Mesothelial cell of epicardium (in vitro differentiated cells): ENCODE measurements at regions not wholly inside any gene's neighbourhood (a gene's known extent, or its start where the extent isn't known, plus 50 kb on each side); places are given as distances from the start of the nearest gene placed in this dataset.

Experiments
- DNase-seq, 2 experiments: peaks; one replicate each; pipeline ENCODE4 v3.0.0; 2021; ENCODE audit warnings: low spot score in 2 of 2; ENCODE audit not compliant: unreplicated experiment in 2 of 2
- H3K27ac Mint-ChIP-seq: 2 replicates; pipeline ENCODE4 v1.8.0; 2021; ENCODE audit warnings: mixed read lengths
- H3K27me3 Mint-ChIP-seq: 2 replicates; pipeline ENCODE4 v1.8.0; 2021; ENCODE audit warnings: low read depth, mixed read lengths
- H3K36me3 Mint-ChIP-seq: 2 replicates; pipeline ENCODE4 v1.8.0; 2021; ENCODE audit warnings: mixed read lengths
- H3K4me1 Mint-ChIP-seq: 2 replicates; pipeline ENCODE4 v1.8.0; 2021; ENCODE audit warnings: mixed read lengths
- H3K4me3 Mint-ChIP-seq: 2 replicates; pipeline ENCODE4 v1.8.0; 2021; ENCODE audit warnings: mild to moderate bottlenecking, moderate library complexity, mixed read lengths
- H3K9me3 Mint-ChIP-seq: 2 replicates; pipeline ENCODE4 v1.8.0; 2021; ENCODE audit warnings: mixed read lengths
- TF ChIP-seq, protein P1 (sequence below): fragments of 200-600 bp; sonication (generic); IDR thresholded peaks from one replicate; pipeline ENCODE4 v1.5.0; 2021; ENCODE audit warnings: antibody characterized with exemption; ENCODE audit not compliant: unreplicated experiment

DNA sequence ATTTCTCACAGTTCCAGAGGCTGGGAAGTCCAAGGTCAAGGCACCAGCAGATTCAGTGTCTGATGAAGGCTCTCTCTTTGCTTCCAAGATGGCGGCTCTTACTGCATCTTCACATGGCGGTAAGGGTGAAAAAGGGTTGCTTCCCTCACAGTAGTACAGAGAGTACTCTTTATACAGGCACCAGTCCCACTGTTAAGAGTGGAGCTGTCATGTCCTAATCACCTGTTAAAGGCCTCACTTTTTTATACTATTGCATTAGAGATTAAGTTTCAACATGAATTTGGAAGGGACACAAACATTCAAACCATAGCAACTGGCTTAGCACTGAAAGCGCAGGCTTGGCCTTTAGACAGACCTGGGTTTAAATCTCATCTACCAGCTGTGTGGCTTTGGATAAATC is 50.0 kb upstream of the TCL1A start:
- H3K4me3 Mint-ChIP-seq: no peak overlapping the region

More for the DNA sequence above, 50.0 kb upstream of the TCL1A start:
- H3K27me3 Mint-ChIP-seq: peaks cover 49% of the 10 kb centered on the region
- no peaks in the 10 kb centered on the region for H3K36me3 Mint-ChIP-seq
- H3K4me1 Mint-ChIP-seq: peaks cover 7% of the 10 kb centered on the region
- no peak overlapping the region for H3K27ac Mint-ChIP-seq
- TF ChIP-seq, protein P1, sequence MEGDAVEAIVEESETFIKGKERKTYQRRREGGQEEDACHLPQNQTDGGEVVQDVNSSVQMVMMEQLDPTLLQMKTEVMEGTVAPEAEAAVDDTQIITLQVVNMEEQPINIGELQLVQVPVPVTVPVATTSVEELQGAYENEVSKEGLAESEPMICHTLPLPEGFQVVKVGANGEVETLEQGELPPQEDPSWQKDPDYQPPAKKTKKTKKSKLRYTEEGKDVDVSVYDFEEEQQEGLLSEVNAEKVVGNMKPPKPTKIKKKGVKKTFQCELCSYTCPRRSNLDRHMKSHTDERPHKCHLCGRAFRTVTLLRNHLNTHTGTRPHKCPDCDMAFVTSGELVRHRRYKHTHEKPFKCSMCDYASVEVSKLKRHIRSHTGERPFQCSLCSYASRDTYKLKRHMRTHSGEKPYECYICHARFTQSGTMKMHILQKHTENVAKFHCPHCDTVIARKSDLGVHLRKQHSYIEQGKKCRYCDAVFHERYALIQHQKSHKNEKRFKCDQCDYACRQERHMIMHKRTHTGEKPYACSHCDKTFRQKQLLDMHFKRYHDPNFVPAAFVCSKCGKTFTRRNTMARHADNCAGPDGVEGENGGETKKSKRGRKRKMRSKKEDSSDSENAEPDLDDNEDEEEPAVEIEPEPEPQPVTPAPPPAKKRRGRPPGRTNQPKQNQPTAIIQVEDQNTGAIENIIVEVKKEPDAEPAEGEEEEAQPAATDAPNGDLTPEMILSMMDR: no peak
- H3K9me3 Mint-ChIP-seq: no peaks in the 10 kb centered on the region
- no peak for DNase-seq
